H1 (cell line): ENCODE measurements at regions not wholly inside any gene's neighbourhood (a gene's known extent, or its start where the extent isn't known, plus 50 kb on each side); places are given as distances from the start of the nearest gene placed in this dataset.

ENCODE experiments used
- CTCF ChIA-PET: fragments of 300-600 bp; sonication (Branson Sonifier 250); formaldehyde crosslinking; loops from one replicate; lab custom pipeline; 2021; ENCODE audit not compliant: partially characterized antibody; lab: Charles Lee
- POLR2A ChIA-PET: fragments of 300-600 bp; sonication (Branson Sonifier 250); formaldehyde crosslinking; loops from one replicate; lab custom pipeline; 2021; ENCODE audit warnings: inconsistent platforms; ENCODE audit not compliant: partially characterized antibody; lab: Charles Lee
- DNase-seq, 2 experiments: peaks; one replicate each; pipeline versions ENCODE4 v3.0.0 to v3.0.0-alpha.2; 2010 to 2022; ENCODE audit warnings: low spot score in 2 of 2, low read depth in 1 of 2, mixed read lengths in 1 of 2
- FAIRE-seq: peaks from 2 replicates; lab custom pipeline; 2011; peaks lifted over from hg19 to GRCh38; lab: Jason Lieb, UNC
- H2AFZ ChIP-seq: 2 replicates; pipeline ENCODE4 v1.8.1; 2012; ENCODE audit warnings: low read length, inconsistent platforms
- H2AK5ac ChIP-seq: 2 replicates; pipeline ENCODE4 v1.6.1; 2013; ENCODE audit warnings: low read depth, low read length
- H2BK120ac ChIP-seq: replicated peaks from 2 replicates; pipeline ENCODE3; 2013; ENCODE audit warnings: low read depth, low read length, inconsistent platforms
- H2BK12ac ChIP-seq: 2 replicates; pipeline ENCODE4 v1.6.1; 2013; ENCODE audit warnings: low read depth, low read length
- H2BK15ac ChIP-seq: 2 replicates; pipeline ENCODE4 v1.6.1; 2013; ENCODE audit warnings: low read length
- H2BK20ac ChIP-seq: 2 replicates; pipeline ENCODE4 v1.6.1; 2013; ENCODE audit warnings: low read length
- H2BK5ac ChIP-seq: 2 replicates; pipeline ENCODE4 v1.6.1; 2013; ENCODE audit warnings: low read depth, low read length
- H3K14ac ChIP-seq: 2 replicates; pipeline ENCODE4 v1.6.1; 2013; ENCODE audit warnings: inconsistent platforms; ENCODE audit not compliant: insufficient read length
- H3K18ac ChIP-seq: 2 replicates; pipeline ENCODE4 v1.6.1; 2013; ENCODE audit warnings: low read length; ENCODE audit errors: extremely low read depth
- H3K23ac ChIP-seq: 2 replicates; pipeline ENCODE4 v1.6.1; 2013; ENCODE audit warnings: inconsistent platforms; ENCODE audit not compliant: insufficient read length
- H3K23me2 ChIP-seq: 2 replicates; pipeline ENCODE4 v1.6.1; 2013; ENCODE audit warnings: low read depth, low read length
- H3K27ac ChIP-seq: 2 replicates; pipeline ENCODE4 v1.6.1; 2011; ENCODE audit warnings: low read depth, low read length, inconsistent platforms
- H3K27me3 ChIP-seq, 4 experiments: replicated peaks in 1 of 4; 1 replicate in 1 of 4; 2 replicates in 3 of 4; pipeline versions ENCODE4 v1.6.1 to v1.8.1; 2011 to 2013; ENCODE audit warnings: low read length in 3 of 4, mild to moderate bottlenecking in 3 of 4, inconsistent platforms in 2 of 4, mixed read lengths in 2 of 4, moderate library complexity in 1 of 4; ENCODE audit not compliant: control insufficient read depth in 3 of 4, insufficient read depth in 3 of 4; ENCODE audit errors: extremely low read depth in 1 of 4
- H3K36me3 ChIP-seq, 4 experiments: 2 replicates each; pipeline versions ENCODE4 v1.6.1 to v1.8.1; 2011 to 2013; ENCODE audit warnings: mild to moderate bottlenecking in 4 of 4, low read length in 3 of 4, moderate library complexity in 2 of 4, control low read depth in 1 of 4, inconsistent platforms in 1 of 4; ENCODE audit not compliant: insufficient read depth in 4 of 4, control insufficient read depth in 2 of 4
- H3K4ac ChIP-seq: replicated peaks from 2 replicates; pipeline ENCODE3; 2013; ENCODE audit warnings: low read length, low read depth, mixed read lengths, inconsistent platforms; ENCODE audit not compliant: insufficient read length
- H3K4me1 ChIP-seq, 4 experiments: replicated peaks in 1 of 4; 1 replicate in 1 of 4; 2 replicates in 3 of 4; pipeline versions ENCODE4 v1.6.1 to v1.8.1; 2011 to 2013; ENCODE audit warnings: low read length in 3 of 4, inconsistent platforms in 2 of 4, mixed read lengths in 1 of 4; ENCODE audit not compliant: insufficient read depth in 4 of 4, control insufficient read depth in 3 of 4
- H3K4me2 ChIP-seq, 2 experiments: 2 replicates each; pipeline versions ENCODE4 v1.6.1 to v1.8.1; 2011 to 2013; ENCODE audit warnings: low read depth in 2 of 2, low read length in 2 of 2, control low read depth in 1 of 2, inconsistent platforms in 1 of 2, mild to moderate bottlenecking in 1 of 2; ENCODE audit not compliant: insufficient read depth in 1 of 2
- H3K4me3 ChIP-seq, 4 experiments: fragments of 200-600, 300-600 bp in 1 of 4; sonication (generic), shearing (Covaris generic), sonication (Bioruptor Twin) in 1 of 4; 2 replicates each; pipeline versions ENCODE4 v1.5.1 to v1.8.1; 2011 to 2016; ENCODE audit warnings: low read length in 4 of 4, low read depth in 3 of 4, control low read depth in 2 of 4, inconsistent platforms in 2 of 4, mild to moderate bottlenecking in 2 of 4, mixed read lengths in 1 of 4, moderate library complexity in 1 of 4; ENCODE audit not compliant: insufficient read depth in 2 of 4; ENCODE audit errors: extremely low read depth in 1 of 4
- H3K56ac ChIP-seq: replicated peaks from 2 replicates; pipeline ENCODE3; 2013; ENCODE audit warnings: low read depth, mild to moderate bottlenecking, mixed read lengths, low read length, inconsistent platforms; ENCODE audit not compliant: insufficient read length
- H3K79me1 ChIP-seq: 2 replicates; pipeline ENCODE4 v1.6.1; 2013; ENCODE audit warnings: low read depth, low read length, control low read depth
- H3K79me2 ChIP-seq, 2 experiments: 2 replicates each; pipeline versions ENCODE4 v1.6.1 to v1.8.1; 2012 to 2013; ENCODE audit warnings: low read length in 2 of 2, mild to moderate bottlenecking in 2 of 2, inconsistent platforms in 1 of 2; ENCODE audit not compliant: insufficient read depth in 2 of 2, control insufficient read depth in 1 of 2
- H3K9ac ChIP-seq, 4 experiments: replicated peaks in 1 of 4; 1 replicate in 1 of 4; 2 replicates in 3 of 4; pipeline versions ENCODE4 v1.6.1 to v1.8.1; 2011 to 2013; ENCODE audit warnings: low read depth in 3 of 4, low read length in 3 of 4, control low read depth in 2 of 4, mild to moderate bottlenecking in 2 of 4, moderate library complexity in 2 of 4, inconsistent platforms in 1 of 4; ENCODE audit errors: extremely low read depth in 1 of 4
- H3K9me3 ChIP-seq, 2 experiments: 2 replicates each; pipeline versions ENCODE4 v1.6.1 to v1.8.1; 2012 to 2013; ENCODE audit warnings: mild to moderate bottlenecking in 2 of 2, moderate library complexity in 2 of 2, control low read depth in 1 of 2, inconsistent platforms in 1 of 2, low read depth in 1 of 2, low read length in 1 of 2, mixed read lengths in 1 of 2; ENCODE audit not compliant: insufficient read depth in 2 of 2
- H4K20me1 ChIP-seq, 2 experiments: replicated peaks in 1 of 2; 2 replicates each; pipeline versions ENCODE3 to v1.8.1; 2011 to 2013; ENCODE audit warnings: inconsistent platforms in 2 of 2, low read length in 2 of 2, mild to moderate bottlenecking in 1 of 2; ENCODE audit not compliant: insufficient read depth in 2 of 2, control insufficient read depth in 1 of 2
- H4K5ac ChIP-seq: 2 replicates; pipeline ENCODE4 v1.6.1; 2013; ENCODE audit warnings: low read length, low read depth, mixed read lengths, inconsistent platforms; ENCODE audit not compliant: insufficient read length
- H4K8ac ChIP-seq: 2 replicates; pipeline ENCODE4 v1.8.0; 2013; ENCODE audit warnings: mild to moderate bottlenecking, moderate library complexity, low read length, inconsistent platforms; ENCODE audit not compliant: insufficient read depth; ENCODE audit errors: extremely low read depth
- H4K91ac ChIP-seq: replicated peaks from 2 replicates; pipeline ENCODE3; 2013; ENCODE audit warnings: low read length, mixed read lengths, inconsistent platforms; ENCODE audit not compliant: insufficient read length
- BACH1 ChIP-seq: IDR thresholded peaks from 2 replicates; pipeline ENCODE4 v1.6.1; 2012; ENCODE audit warnings: low read length, improper control_type of control experiment
- CHD1 ChIP-seq: IDR thresholded peaks from 2 replicates; pipeline ENCODE4 v1.6.1; 2012; ENCODE audit warnings: low read depth, low read length, improper control_type of control experiment
- CTBP2 ChIP-seq: IDR thresholded peaks from 2 replicates; pipeline ENCODE4 v1.7.0; 2011; ENCODE audit warnings: borderline replicate concordance, mild to moderate bottlenecking, moderate library complexity, mixed read lengths, low read length; ENCODE audit not compliant: insufficient read depth, insufficient read length
- CTCF ChIP-seq, 3 experiments: IDR thresholded peaks; 1 replicate in 2 of 3; 2 replicates in 1 of 3; pipeline versions ENCODE4 v1.5.1 to v1.6.1; 2011; ENCODE audit warnings: low read length in 3 of 3, mild to moderate bottlenecking in 3 of 3, inconsistent platforms in 2 of 3, low read depth in 1 of 3, moderate library complexity in 1 of 3; ENCODE audit not compliant: insufficient read depth in 1 of 3; ENCODE audit errors: control extremely low read depth in 1 of 3
- EZH2 ChIP-seq: fragments of 200-600 bp; sonication (generic); IDR thresholded peaks from 2 replicates; pipeline ENCODE4 v1.7.1; 2012; ENCODE audit warnings: low read depth, mild to moderate bottlenecking, moderate library complexity, low read length, inconsistent platforms; ENCODE audit not compliant: severe bottlenecking
- GABPA ChIP-seq: IDR thresholded peaks from 2 replicates; pipeline ENCODE4 v1.6.1; 2011; ENCODE audit warnings: mild to moderate bottlenecking, low read length, moderate library complexity, borderline replicate concordance; ENCODE audit not compliant: insufficient read depth
- GTF2F1 ChIP-seq: IDR thresholded peaks from 2 replicates; pipeline ENCODE4 v1.6.1; 2012; ENCODE audit warnings: low read depth, low read length, improper control_type of control experiment, borderline replicate concordance
- KDM1A ChIP-seq: fragments of 200-600, 300-600 bp; sonication (generic); IDR thresholded peaks from 2 replicates; pipeline ENCODE4 v1.7.1; 2016; ENCODE audit warnings: mild to moderate bottlenecking, low read length, borderline replicate concordance
- POU5F1 ChIP-seq: IDR thresholded peaks from 2 replicates; pipeline ENCODE4 v1.6.1; 2011; ENCODE audit warnings: low read depth, mild to moderate bottlenecking, low read length, moderate library complexity
- RAD21 ChIP-seq, 2 experiments: IDR thresholded peaks in 1 of 2; conservative IDR thresholded peaks in 1 of 2; 2 replicates each; pipeline ENCODE4 v1.6.1; 2011; ENCODE audit warnings: low read depth in 2 of 2, low read length in 2 of 2, improper control_type of control experiment in 1 of 2, inconsistent platforms in 1 of 2, mild to moderate bottlenecking in 1 of 2, moderate library complexity in 1 of 2
- SIX5 ChIP-seq: IDR thresholded peaks from 2 replicates; pipeline ENCODE4 v1.6.1; 2011; ENCODE audit warnings: mild to moderate bottlenecking, low read depth, low read length
- SP1 ChIP-seq: IDR thresholded peaks from 2 replicates; pipeline ENCODE4 v1.6.1; 2011; ENCODE audit warnings: low read depth, low read length
- WGBS, 2 experiments: shearing (Covaris generic) in 1 of 2; methylation state at CpG; one replicate each; pipeline versions ENCODE4 v1.1.6 to v1.1.7; 2013 to 2015; ENCODE audit warnings: low lambda C conversion rate in 2 of 2, mixed read lengths in 2 of 2, inconsistent platforms in 1 of 2, low coverage in 1 of 2, missing lambda C conversion rate in 1 of 2; ENCODE audit not compliant: insufficient replicate concordance in 2 of 2, insufficient coverage in 1 of 2, insufficient read length in 1 of 2; ENCODE audit errors: extremely low coverage in 1 of 2, missing lambda C conversion rate in 1 of 2; 5-methylcytosine and 5-hydroxymethylcytosine counted together

DNA sequence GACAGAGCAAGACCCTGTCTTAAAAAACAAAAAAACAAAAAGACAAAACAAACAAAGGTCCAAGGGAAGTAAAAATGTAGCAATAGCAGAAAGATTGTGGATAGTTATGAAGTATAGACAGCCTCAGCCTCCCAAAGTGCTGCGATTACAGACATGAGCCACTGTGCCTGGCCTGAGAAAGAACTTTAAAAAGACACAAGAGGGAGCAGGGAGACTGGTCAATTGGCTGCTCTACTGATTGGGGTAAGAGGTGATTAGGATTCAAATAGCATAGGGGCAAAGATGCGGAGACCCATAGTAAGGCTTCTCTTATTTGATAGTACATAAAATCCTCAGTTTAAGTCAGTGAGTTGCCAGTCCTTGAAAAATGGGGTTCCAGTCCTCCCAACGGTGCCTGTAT, 518.2 kb upstream of the GOT2 start:
- Histone ChIP-seq H3K4me3 (no peak overlapping the region), H3K9me3 (no peaks in the 10 kb centered on the region), H3K27me3 (no peaks in the 10 kb centered on the region), H2BK15ac (no peak overlapping the region), H4K5ac (no peak overlapping the region), H3K56ac (no peak overlapping the region), H2AFZ (no peak overlapping the region), H3K14ac (no peak overlapping the region), H3K18ac (no peak overlapping the region), H3K79me1 (no peaks in the 10 kb centered on the region), H3K27ac (no peak overlapping the region), H2BK20ac (no peak overlapping the region), H3K23me2 (no peaks in the 10 kb centered on the region; the same call in 1 of the 2 replicates), H2AK5ac (no peak overlapping the region), H4K20me1 (no peaks in the 10 kb centered on the region), H3K4me2 (no peak overlapping the region), H2BK12ac (no peak overlapping the region), H3K9ac (no peak overlapping the region), H3K4ac (no peak overlapping the region), H4K8ac (no peak overlapping the region), H3K36me3 (no peaks in the 10 kb centered on the region), H2BK5ac (no peak overlapping the region), H3K79me2 (no peaks in the 10 kb centered on the region), H2BK120ac (no peak overlapping the region), H3K23ac (no peak overlapping the region), H4K91ac (no peak overlapping the region), H3K4me1 (peaks cover 0 to 4% (median 0%) of the 10 kb centered on the region in 4 experiments; a peak in 1 of 7 replicates)
- FAIRE-seq (no peak), DNase-seq (no peak)
- ChIA-PET POLR2A (no interaction called here), CTCF (interaction anchor here (0.8 to 1.1 kb wide), 5 partner anchors 17 to 408 kb away, joined by 3 to 4 read pairs (median 3); no protein-coding TSS in a partner anchor)
- TF ChIP-seq RAD21 (IDR thresholded peaks at IDR 0.05 in 1 of 2, conservative IDR thresholded peaks at IDR 0.05 in 1 of 2; ENCODE audit: low read depth in 2 of 2, low read length in 2 of 2), result peak; percentile 59 to 75
- TF ChIP-seq KDM1A, result no peak
- no peak for TF ChIP-seq BACH1
- TF ChIP-seq GABPA, result no peak
- no peak for TF ChIP-seq CHD1
- no peak for TF ChIP-seq EZH2
- no peak for TF ChIP-seq SP1
- TF ChIP-seq SIX5, result no peak
- no peak for TF ChIP-seq POU5F1
- TF ChIP-seq GTF2F1, result no peak
- no peak for TF ChIP-seq CTBP2
- TF ChIP-seq CTCF (IDR thresholded peaks at IDR 0.05; ENCODE audit: control extremely low read depth in 1 of 3, insufficient read depth in 1 of 3, low read depth in 1 of 3, low read length in 3 of 3), result peak in 2 of 3 experiments; percentile 34 to 40; a peak in 2 of 4 replicates
- 90% methylated on average over 3 of the region's 3 CpGs; no CpG with 5 or more reads in 1 of the 2 experiments for WGBS, 2 experiments
